ENCODE measurements at regions not wholly inside any gene's neighbourhood (a gene's known extent, or its start where the extent isn't known, plus 50 kb on each side); places are given as distances from the start of the nearest gene placed in this dataset.
A peak's percentile ranks its signal among the peaks of the same experiment; 100 is the strongest.

GRCh38 chr18:57915865-57916582 lies 112.9 kb upstream of the ATP8B1 start:
- ChIA-PET CTCF (ENCODE audit: partially characterized antibody) (no interaction called here), POLR2A (ENCODE audit: partially characterized antibody) (no interaction called here)
- Histone ChIP-seq H3K27ac (ENCODE audit: low read depth, low read length) (no peak overlapping the region), H3K9me3 (ENCODE audit: control insufficient read depth in 1 of 2, low read length in 2 of 2) (no peaks in the 10 kb centered on the region), H3K27me3 (ENCODE audit: insufficient read depth, low read length) (no peaks in the 10 kb centered on the region), H3K4me1 (ENCODE audit: insufficient read depth, low read length) (no peaks in the 10 kb centered on the region), H3K4me3 (ENCODE audit: low read length in 2 of 2) (no peak overlapping the region), H3K36me3 (ENCODE audit: insufficient read depth, low read length) (no peaks in the 10 kb centered on the region)
- Mint-ChIP-seq H3K27me3 (peaks cover 0 to 3% of the 10 kb centered on the region in 2 donors), H3K4me1 (peaks cover 0 to 12% (median 5%) of the 10 kb centered on the region in 4 donors), H3K4me3 (no peak overlapping the region), H3K9me3 (peaks cover 0 to 2% (median 0%) of the 10 kb centered on the region in 8 donors), H3K27ac (no peak overlapping the region), H3K36me3 (no peaks in the 10 kb centered on the region)
- intact Hi-C loops (cut with micrococcal nuclease): no loop called here
- no peak for DNase-seq

GRCh38 chr18:57915248-57915647 lies 112.1 kb upstream of the ATP8B1 start:
- H3K36me3 Mint-ChIP-seq: no peaks in the 10 kb centered on the region
- no peaks in the 10 kb centered on the region for H3K9me3 ChIP-seq (ENCODE audit: control insufficient read depth in 1 of 2, low read length in 2 of 2)
- POLR2A ChIA-PET (ENCODE audit: partially characterized antibody): no interaction called here
- peaks cover 0 to 2% (median 0%) of the 10 kb centered on the region in 8 donors for H3K9me3 Mint-ChIP-seq
- H3K4me3 Mint-ChIP-seq: no peak overlapping the region
- H3K27ac ChIP-seq (ENCODE audit: low read depth, low read length): no peak overlapping the region
- no peak overlapping the region for H3K27ac Mint-ChIP-seq
- no peak overlapping the region for H3K4me3 ChIP-seq (ENCODE audit: low read length in 2 of 2)
- H3K4me1 ChIP-seq (ENCODE audit: insufficient read depth, low read length): no peaks in the 10 kb centered on the region
- H3K27me3 ChIP-seq (ENCODE audit: insufficient read depth, low read length): no peaks in the 10 kb centered on the region
- H3K27me3 Mint-ChIP-seq: peaks cover 0 to 3% of the 10 kb centered on the region in 2 donors
- H3K4me1 Mint-ChIP-seq: peaks cover 0 to 12% (median 5%) of the 10 kb centered on the region in 4 donors
- no peak for DNase-seq
- no peaks in the 10 kb centered on the region for H3K36me3 ChIP-seq (ENCODE audit: insufficient read depth, low read length)
- intact Hi-C loops (cut with micrococcal nuclease): no loop called here
- CTCF ChIA-PET (ENCODE audit: partially characterized antibody): no interaction called here

- ChIA-PET CTCF (ENCODE audit: partially characterized antibody) (no interaction called here), POLR2A (ENCODE audit: partially characterized antibody) (no interaction called here)
- Histone ChIP-seq H3K27me3 (ENCODE audit: insufficient read depth, low read length) (no peaks in the 10 kb centered on the region), H3K27ac (ENCODE audit: low read depth, low read length) (no peak overlapping the region), H3K4me3 (ENCODE audit: low read length in 2 of 2) (no peak overlapping the region), H3K9me3 (ENCODE audit: control insufficient read depth in 1 of 2, low read length in 2 of 2) (no peaks in the 10 kb centered on the region), H3K36me3 (ENCODE audit: insufficient read depth, low read length) (no peaks in the 10 kb centered on the region), H3K4me1 (ENCODE audit: insufficient read depth, low read length) (no peaks in the 10 kb centered on the region)
- DNase-seq: no peak
- Mint-ChIP-seq H3K4me3 (no peak overlapping the region), H3K27me3 (no peaks in the 10 kb centered on the region), H3K27ac (no peak overlapping the region), H3K4me1 (peaks cover 0 to 12% (median 5%) of the 10 kb centered on the region in 4 donors), H3K9me3 (no peaks in the 10 kb centered on the region), H3K36me3 (no peaks in the 10 kb centered on the region)
- intact Hi-C loops (cut with micrococcal nuclease): no loop called here
Measured at GRCh38 chr18:57913686-57914085, 110.6 kb upstream of the ATP8B1 start.

- Mint-ChIP-seq H3K36me3 (no peaks in the 10 kb centered on the region), H3K4me1 (peaks cover 0 to 3% (median under 1%) of the 10 kb centered on the region in 4 donors), H3K27ac (no peak overlapping the region), H3K9me3 (no peaks in the 10 kb centered on the region), H3K27me3 (peaks cover 3 to 7% of the 10 kb centered on the region in 2 donors), H3K4me3 (no peak overlapping the region)
- Histone ChIP-seq H3K36me3 (ENCODE audit: insufficient read depth, low read length) (no peaks in the 10 kb centered on the region), H3K9me3 (ENCODE audit: control insufficient read depth in 1 of 2, low read length in 2 of 2) (no peaks in the 10 kb centered on the region), H3K4me1 (ENCODE audit: insufficient read depth, low read length) (no peaks in the 10 kb centered on the region), H3K27ac (ENCODE audit: low read depth, low read length) (no peak overlapping the region), H3K27me3 (ENCODE audit: insufficient read depth, low read length) (no peaks in the 10 kb centered on the region), H3K4me3 (ENCODE audit: low read length in 2 of 2) (no peak overlapping the region)
- intact Hi-C loops (cut with micrococcal nuclease): no loop called here
- CTCF ChIA-PET (ENCODE audit: partially characterized antibody): no interaction called here
- POLR2A ChIA-PET (ENCODE audit: partially characterized antibody): no interaction called here
- no peak for DNase-seq
Measured at GRCh38 chr18:57910817-57911216, 107.7 kb upstream of the ATP8B1 start.

- Histone ChIP-seq H3K36me3 (ENCODE audit: insufficient read depth, low read length) (no peaks in the 10 kb centered on the region), H3K9me3 (ENCODE audit: control insufficient read depth in 1 of 2, low read length in 2 of 2) (no peaks in the 10 kb centered on the region), H3K27me3 (ENCODE audit: insufficient read depth, low read length) (no peaks in the 10 kb centered on the region), H3K27ac (ENCODE audit: low read depth, low read length) (no peak overlapping the region), H3K4me3 (ENCODE audit: low read length in 2 of 2) (no peak overlapping the region), H3K4me1 (ENCODE audit: insufficient read depth, low read length) (no peaks in the 10 kb centered on the region)
- peak overlapping the region in 1 of 8 donors; percentile 4 for H3K4me3 Mint-ChIP-seq
- H3K27me3 Mint-ChIP-seq: peaks cover 3 to 7% of the 10 kb centered on the region in 2 donors
- H3K27ac Mint-ChIP-seq: no peak overlapping the region
- CTCF ChIA-PET (ENCODE audit: partially characterized antibody): interaction anchor here (0.8 kb wide), 1 partner anchor 28 kb away, joined by 4 read pairs; no protein-coding TSS in a partner anchor
- intact Hi-C loops (cut with micrococcal nuclease): no loop called here
- no peaks in the 10 kb centered on the region for H3K36me3 Mint-ChIP-seq
- no peaks in the 10 kb centered on the region for H3K4me1 Mint-ChIP-seq
- no peaks in the 10 kb centered on the region for H3K9me3 Mint-ChIP-seq
- POLR2A ChIA-PET (ENCODE audit: partially characterized antibody): no interaction called here
- no peak for DNase-seq
Measured at GRCh38 chr18:57910134-57910533, 107.0 kb upstream of the ATP8B1 start.

- CTCF ChIA-PET (ENCODE audit: partially characterized antibody): interaction anchor here (0.8 kb wide), 1 partner anchor 27 kb away, joined by 4 read pairs; no protein-coding TSS in a partner anchor
- peaks cover 3 to 7% of the 10 kb centered on the region in 2 donors for H3K27me3 Mint-ChIP-seq
- Histone ChIP-seq H3K4me1 (ENCODE audit: insufficient read depth, low read length) (no peaks in the 10 kb centered on the region), H3K27ac (ENCODE audit: low read depth, low read length) (no peak overlapping the region), H3K27me3 (ENCODE audit: insufficient read depth, low read length) (no peaks in the 10 kb centered on the region), H3K4me3 (ENCODE audit: low read length in 2 of 2) (no peak overlapping the region), H3K9me3 (ENCODE audit: control insufficient read depth in 1 of 2, low read length in 2 of 2) (no peaks in the 10 kb centered on the region), H3K36me3 (ENCODE audit: insufficient read depth, low read length) (no peaks in the 10 kb centered on the region)
- no peaks in the 10 kb centered on the region for H3K9me3 Mint-ChIP-seq
- no peak overlapping the region for H3K27ac Mint-ChIP-seq
- no peak overlapping the region for H3K4me3 Mint-ChIP-seq
- POLR2A ChIA-PET (ENCODE audit: partially characterized antibody): no interaction called here
- DNase-seq: no peak
- no peaks in the 10 kb centered on the region for H3K36me3 Mint-ChIP-seq
- intact Hi-C loops (cut with micrococcal nuclease): no loop called here
- no peaks in the 10 kb centered on the region for H3K4me1 Mint-ChIP-seq
Measured at GRCh38 chr18:57909620-57910019, 106.5 kb upstream of the ATP8B1 start.

GRCh38 chr18:57908092-57908491 lies 105.0 kb upstream of the ATP8B1 start:
- H3K4me1 Mint-ChIP-seq: no peaks in the 10 kb centered on the region

More at GRCh38 chr18:57908092-57908491, 105.0 kb upstream of the ATP8B1 start:
- intact Hi-C loops (cut with micrococcal nuclease): no loop called here
- Mint-ChIP-seq H3K4me3 (no peak overlapping the region), H3K9me3 (no peaks in the 10 kb centered on the region), H3K36me3 (no peaks in the 10 kb centered on the region), H3K27ac (no peak overlapping the region), H3K27me3 (peaks cover 3 to 7% of the 10 kb centered on the region in 2 donors)
- DNase-seq: no peak
- POLR2A ChIA-PET (ENCODE audit: partially characterized antibody): no interaction called here
- Histone ChIP-seq H3K4me3 (ENCODE audit: low read length in 2 of 2) (no peak overlapping the region), H3K4me1 (ENCODE audit: insufficient read depth, low read length) (no peaks in the 10 kb centered on the region), H3K9me3 (ENCODE audit: control insufficient read depth in 1 of 2, low read length in 2 of 2) (no peaks in the 10 kb centered on the region), H3K27ac (ENCODE audit: low read depth, low read length) (no peak overlapping the region), H3K36me3 (ENCODE audit: insufficient read depth, low read length) (no peaks in the 10 kb centered on the region), H3K27me3 (ENCODE audit: insufficient read depth, low read length) (no peaks in the 10 kb centered on the region)
- CTCF ChIA-PET (ENCODE audit: partially characterized antibody): interaction anchor here (0.6 kb wide), 1 partner anchor 142 kb away, joined by 3 read pairs; no protein-coding TSS in a partner anchor
